ENCODE measurements at regions not wholly inside any gene's neighbourhood (a gene's known extent, or its start where the extent isn't known, plus 50 kb on each side); places are given as distances from the start of the nearest gene placed in this dataset.
A peak's percentile ranks its signal among the peaks of the same experiment; 100 is the strongest.

DNA sequence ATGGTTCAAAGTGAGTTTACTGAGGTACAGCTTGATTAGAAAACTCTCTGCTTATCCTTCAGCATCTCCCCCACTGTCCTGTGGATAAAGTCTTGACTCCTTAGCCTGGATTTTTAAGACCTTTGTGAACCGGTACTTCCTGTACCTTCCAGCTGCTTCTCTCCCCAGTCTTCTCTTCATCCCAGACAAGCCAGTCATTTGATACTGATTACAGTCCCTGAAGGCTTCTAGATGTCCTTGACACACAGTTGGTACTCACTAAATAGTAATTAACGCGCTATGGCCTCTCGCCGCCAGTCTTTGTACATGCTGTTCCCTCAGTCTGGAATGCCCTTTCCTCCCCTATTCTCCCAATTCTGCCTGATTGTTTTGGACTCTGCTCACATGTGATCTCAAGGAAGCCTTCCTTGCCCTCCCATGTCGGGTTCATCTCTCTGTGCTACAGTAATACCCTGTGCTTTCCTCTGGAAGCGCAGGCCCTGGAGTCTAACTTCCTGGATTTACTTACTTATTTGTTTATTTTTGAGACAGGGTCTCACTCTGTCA, 50.6 kb upstream of the PTGR2 start:
- CTCF ChIA-PET, result interaction anchor here (1.0 kb wide), 1 partner anchor 12 kb away, joined by 3 read pairs; no protein-coding TSS in a partner anchor
- POLR2A ChIA-PET, result interaction anchor here (1.0 to 1.5 kb wide), 3 partner anchors 12 to 149 kb away, joined by 3 read pairs; partner anchors contain the start of genes COQ6, FAM161B and PTGR2
- TF ChIP-seq FOXK2 (IDR thresholded peaks at IDR 0.05), result no peak
- TF ChIP-seq ARNT (IDR thresholded peaks at IDR 0.05), result no peak
- TF ChIP-seq ZNF384 (IDR thresholded peaks at IDR 0.05), result no peak
- no peak for TF ChIP-seq NFRKB (IDR thresholded peaks at IDR 0.05)
- no peak for TF ChIP-seq LEF1 (IDR thresholded peaks at IDR 0.05; ENCODE audit: borderline replicate concordance)
- TF ChIP-seq TARDBP (IDR thresholded peaks at IDR 0.05), result no peak
- no peak for TF ChIP-seq FOXM1 (IDR thresholded peaks at IDR 0.05; ENCODE audit: borderline replicate concordance)
- no peak for TF ChIP-seq ELF4 (IDR thresholded peaks at IDR 0.05)
- TF ChIP-seq, protein P1, sequence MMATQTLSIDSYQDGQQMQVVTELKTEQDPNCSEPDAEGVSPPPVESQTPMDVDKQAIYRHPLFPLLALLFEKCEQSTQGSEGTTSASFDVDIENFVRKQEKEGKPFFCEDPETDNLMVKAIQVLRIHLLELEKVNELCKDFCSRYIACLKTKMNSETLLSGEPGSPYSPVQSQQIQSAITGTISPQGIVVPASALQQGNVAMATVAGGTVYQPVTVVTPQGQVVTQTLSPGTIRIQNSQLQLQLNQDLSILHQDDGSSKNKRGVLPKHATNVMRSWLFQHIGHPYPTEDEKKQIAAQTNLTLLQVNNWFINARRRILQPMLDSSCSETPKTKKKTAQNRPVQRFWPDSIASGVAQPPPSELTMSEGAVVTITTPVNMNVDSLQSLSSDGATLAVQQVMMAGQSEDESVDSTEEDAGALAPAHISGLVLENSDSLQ (IDR thresholded peaks at IDR 0.05), result no peak
- no peak for TF ChIP-seq BHLHE40 (IDR thresholded peaks at IDR 0.05; ENCODE audit: borderline replicate concordance)
- TF ChIP-seq SUZ12 (IDR thresholded peaks at IDR 0.05), result no peak
- TF ChIP-seq FOXA1 (IDR thresholded peaks at IDR 0.05), result no peak
- no peak for TF ChIP-seq CTBP1 (IDR thresholded peaks at IDR 0.05; ENCODE audit: borderline replicate concordance)
- TF ChIP-seq L3MBTL2 (conservative IDR thresholded peaks at IDR 0.05), result no peak
- no peak for TF ChIP-seq HDGF (IDR thresholded peaks at IDR 0.05; ENCODE audit: borderline replicate concordance)
- no peak for TF ChIP-seq SP1 (IDR thresholded peaks at IDR 0.05)
- DNase-seq (ENCODE audit: extremely low spot score), result no peak

DNA sequence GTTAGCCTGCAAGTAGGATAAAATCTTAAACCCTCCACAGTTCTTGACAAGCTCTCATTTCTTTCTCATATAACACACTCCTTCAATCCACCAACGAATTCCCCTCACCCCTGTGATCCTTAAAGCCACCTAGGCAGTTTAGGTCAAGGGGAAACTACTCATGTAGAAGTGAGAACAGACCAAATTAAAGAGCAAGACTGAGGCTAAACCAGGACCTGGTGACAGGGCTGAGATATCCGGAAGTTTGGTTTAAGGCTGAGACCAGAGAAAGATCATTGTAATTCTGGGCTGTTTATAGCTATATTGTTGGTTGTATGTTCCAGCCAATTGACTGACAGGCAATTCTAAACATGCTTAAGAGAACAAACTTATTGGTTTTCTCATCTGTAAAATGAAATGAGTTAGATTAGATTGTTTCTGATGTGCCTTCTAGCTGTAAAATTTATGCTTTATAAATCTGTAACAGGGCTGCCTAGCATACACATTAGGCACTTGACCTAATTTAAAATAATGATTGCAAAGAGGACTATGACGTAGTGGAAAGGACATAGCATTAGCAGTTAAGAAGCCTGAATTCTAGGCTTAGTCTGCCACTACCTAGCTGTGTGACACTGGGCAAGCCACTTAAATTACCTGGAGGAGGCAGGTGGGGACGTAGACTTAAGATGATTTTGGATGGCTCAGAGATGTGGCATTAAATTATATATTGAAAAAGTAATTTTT, 53.9 kb upstream of the PTGR2 start:
- POLR2A ChIA-PET, result interaction anchor here (1.8 to 3.4 kb wide), 3 partner anchors 10 to 39 kb away, joined by 5 to 19 read pairs (median 8); no protein-coding TSS in a partner anchor

DNA sequence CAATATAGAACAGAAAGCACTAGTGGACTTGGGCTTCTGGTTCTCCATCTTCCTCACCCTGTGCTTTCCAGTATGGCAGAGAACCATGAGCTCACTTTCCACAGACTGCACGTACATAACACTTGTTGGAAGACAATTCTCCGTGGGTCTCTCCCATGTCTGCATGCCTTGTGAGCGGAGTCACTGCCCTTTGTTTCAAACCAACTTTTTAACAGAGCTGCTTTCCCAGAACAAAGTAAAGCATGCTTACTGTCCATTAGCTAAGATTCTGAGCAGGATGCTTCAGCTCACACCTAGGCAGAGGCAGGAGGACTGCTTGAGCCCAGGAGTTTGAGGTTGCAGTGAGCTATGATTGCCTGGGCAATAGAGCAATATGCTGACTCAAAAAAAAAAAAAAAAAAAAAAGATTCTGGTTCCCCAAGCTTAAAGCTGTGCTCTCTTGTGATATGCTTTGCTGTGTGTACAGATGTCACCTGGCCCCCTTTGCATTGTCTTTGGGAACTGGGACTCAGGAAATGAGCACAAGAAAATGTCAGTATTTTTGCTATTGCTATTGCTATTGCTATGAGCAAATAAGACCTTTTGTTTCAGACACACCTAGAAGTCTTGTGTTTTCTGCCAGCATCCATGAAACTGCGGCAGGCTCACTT, 54.6 kb upstream of the PTGR2 start:
- CTCF ChIA-PET, result interaction anchor here (1.0 to 1.2 kb wide), 2 partner anchors 11 to 68 kb away, joined by 3 to 4 read pairs; no protein-coding TSS in a partner anchor
- no peak for TF ChIP-seq BHLHE40 (IDR thresholded peaks at IDR 0.05; ENCODE audit: borderline replicate concordance)
- TF ChIP-seq ARNT (IDR thresholded peaks at IDR 0.05), result no peak
- no peak for TF ChIP-seq L3MBTL2 (conservative IDR thresholded peaks at IDR 0.05)
- TF ChIP-seq ELF4 (IDR thresholded peaks at IDR 0.05), result no peak
- TF ChIP-seq SP1 (IDR thresholded peaks at IDR 0.05), result no peak
- no peak for DNase-seq (ENCODE audit: extremely low spot score)
- POLR2A ChIA-PET, result interaction anchor here (1.2 to 3.4 kb wide), 4 partner anchors 9 to 38 kb away, joined by 4 to 19 read pairs (median 6); a partner anchor contains a TSS

More for the DNA sequence above, 53.9 kb upstream of the PTGR2 start:
- TF ChIP-seq HDGF (IDR thresholded peaks at IDR 0.05; ENCODE audit: borderline replicate concordance) (no peak), BHLHE40 (IDR thresholded peaks at IDR 0.05; ENCODE audit: borderline replicate concordance) (no peak), LEF1 (IDR thresholded peaks at IDR 0.05; ENCODE audit: borderline replicate concordance) (no peak), L3MBTL2 (conservative IDR thresholded peaks at IDR 0.05) (no peak), FOXM1 (IDR thresholded peaks at IDR 0.05; ENCODE audit: borderline replicate concordance) (no peak), TARDBP (IDR thresholded peaks at IDR 0.05) (no peak)
- TF ChIP-seq, protein P1 (IDR thresholded peaks at IDR 0.05), result peak; percentile 28; the same call in 1 of the 2 replicates
- CTCF ChIA-PET, result no interaction called here
- DNase-seq (ENCODE audit: extremely low spot score), result no peak

DNA sequence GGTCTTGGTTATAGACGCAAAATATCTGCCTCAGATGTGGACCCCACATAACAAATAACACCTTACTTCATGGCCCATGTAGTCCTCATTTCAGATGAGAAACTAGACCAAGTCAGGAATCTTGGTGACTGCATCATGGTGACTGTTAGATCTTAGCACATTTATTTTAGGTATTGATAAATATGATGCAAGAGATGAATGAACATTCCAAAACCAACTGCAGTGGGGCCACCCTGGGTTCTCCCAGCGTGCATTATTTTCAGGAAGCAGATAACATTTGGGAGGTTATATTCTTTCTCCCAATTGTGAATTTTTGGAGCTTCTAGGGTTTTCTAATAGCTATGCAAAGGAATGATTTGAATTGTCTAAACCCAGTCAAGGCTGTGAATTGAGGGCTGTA, 55.2 kb upstream of the PTGR2 start:
- DNase-seq (ENCODE audit: extremely low spot score), result no peak
- ChIA-PET POLR2A (interaction anchor here (1.2 to 3.4 kb wide), 4 partner anchors 8 to 38 kb away, joined by 4 to 19 read pairs (median 6); a partner anchor contains a TSS), CTCF (interaction anchor here (0.6 to 1.2 kb wide), 3 partner anchors 11 to 68 kb away, joined by 3 to 4 read pairs (median 3); no protein-coding TSS in a partner anchor)
- no peak for TF ChIP-seq BHLHE40 (IDR thresholded peaks at IDR 0.05; ENCODE audit: borderline replicate concordance)
- TF ChIP-seq FOXM1 (IDR thresholded peaks at IDR 0.05; ENCODE audit: borderline replicate concordance), result no peak
- TF ChIP-seq L3MBTL2 (conservative IDR thresholded peaks at IDR 0.05), result no peak
- no peak for TF ChIP-seq TARDBP (IDR thresholded peaks at IDR 0.05)
- TF ChIP-seq, protein P1 (IDR thresholded peaks at IDR 0.05), result no peak
- TF ChIP-seq ZNF384 (IDR thresholded peaks at IDR 0.05), result no peak
- no peak for TF ChIP-seq CTBP1 (IDR thresholded peaks at IDR 0.05; ENCODE audit: borderline replicate concordance)
- no peak for TF ChIP-seq SUZ12 (IDR thresholded peaks at IDR 0.05)
- no peak for TF ChIP-seq FOXA1 (IDR thresholded peaks at IDR 0.05)
- TF ChIP-seq LEF1 (IDR thresholded peaks at IDR 0.05; ENCODE audit: borderline replicate concordance), result no peak
- TF ChIP-seq ARNT (IDR thresholded peaks at IDR 0.05), result no peak
- TF ChIP-seq HDGF (IDR thresholded peaks at IDR 0.05; ENCODE audit: borderline replicate concordance), result no peak
- no peak for TF ChIP-seq ELF4 (IDR thresholded peaks at IDR 0.05)
- TF ChIP-seq NFRKB (IDR thresholded peaks at IDR 0.05), result no peak
- TF ChIP-seq SP1 (IDR thresholded peaks at IDR 0.05), result no peak
- TF ChIP-seq FOXK2 (IDR thresholded peaks at IDR 0.05), result no peak

DNA sequence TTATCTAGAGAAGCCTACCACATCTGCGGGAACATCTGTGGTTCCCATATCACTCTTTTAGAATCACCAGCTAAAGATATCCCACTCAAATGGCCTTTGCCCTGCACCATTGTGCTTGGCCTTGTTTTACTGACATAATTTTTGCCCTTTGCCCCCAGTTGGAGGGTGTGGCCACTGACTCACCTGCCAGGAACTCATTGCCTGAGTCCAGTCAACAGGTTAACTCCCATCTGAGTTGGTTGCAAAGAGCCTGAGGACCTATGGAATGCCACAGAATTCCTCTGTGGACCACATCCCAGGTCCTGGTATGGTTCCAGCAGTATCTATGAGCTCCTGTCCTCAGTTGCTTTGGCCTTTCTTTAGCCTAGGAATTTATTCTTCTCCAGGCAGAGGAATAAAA, 55.7 kb upstream of the PTGR2 start:
- ChIA-PET POLR2A (interaction anchor here (1.2 to 3.4 kb wide), 4 partner anchors 8 to 37 kb away, joined by 4 to 19 read pairs (median 6); a partner anchor contains a TSS), CTCF (interaction anchor here (0.6 to 1.2 kb wide), 2 partner anchors 10 to 12 kb away, joined by 3 to 4 read pairs; no protein-coding TSS in a partner anchor)
- TF ChIP-seq ELF4 (IDR thresholded peaks at IDR 0.05), result no peak
- no peak for TF ChIP-seq ARNT (IDR thresholded peaks at IDR 0.05)
- TF ChIP-seq LEF1 (IDR thresholded peaks at IDR 0.05; ENCODE audit: borderline replicate concordance), result no peak
- TF ChIP-seq SUZ12 (IDR thresholded peaks at IDR 0.05), result no peak
- no peak for TF ChIP-seq TARDBP (IDR thresholded peaks at IDR 0.05)
- no peak for TF ChIP-seq CTBP1 (IDR thresholded peaks at IDR 0.05; ENCODE audit: borderline replicate concordance)
- TF ChIP-seq SP1 (IDR thresholded peaks at IDR 0.05), result no peak
- no peak for TF ChIP-seq FOXA1 (IDR thresholded peaks at IDR 0.05)
- TF ChIP-seq, protein P1 (IDR thresholded peaks at IDR 0.05), result no peak
- no peak for TF ChIP-seq NFRKB (IDR thresholded peaks at IDR 0.05)
- TF ChIP-seq FOXK2 (IDR thresholded peaks at IDR 0.05), result no peak
- no peak for TF ChIP-seq HDGF (IDR thresholded peaks at IDR 0.05; ENCODE audit: borderline replicate concordance)
- TF ChIP-seq BHLHE40 (IDR thresholded peaks at IDR 0.05; ENCODE audit: borderline replicate concordance), result no peak
- TF ChIP-seq FOXM1 (IDR thresholded peaks at IDR 0.05; ENCODE audit: borderline replicate concordance), result no peak
- no peak for TF ChIP-seq L3MBTL2 (conservative IDR thresholded peaks at IDR 0.05)
- TF ChIP-seq ZNF384 (IDR thresholded peaks at IDR 0.05), result no peak
- DNase-seq (ENCODE audit: extremely low spot score), result no peak
